HCT116 (cell line): ENCODE measurements at regions not wholly inside any gene's neighbourhood (a gene's known extent, or its start where the extent isn't known, plus 50 kb on each side); places are given as distances from the start of the nearest gene placed in this dataset.

ENCODE experiments used
- ATAC-seq: fragments of 200-7000 bp; cut with Tn5 transposase; 2 replicates; pipeline ENCODE4 v1.9.1; 2020; ENCODE audit warnings: mild to moderate bottlenecking, moderate library complexity
- BruUV-seq: library from RNA; stranded (reverse); fragments of 400-500 nt; replicated peaks from 2 replicates; lab custom pipeline; 2021; lab: Mats Ljungman, UMichigan
- CTCF ChIA-PET: fragments of 300-600 bp; sonication (Branson Sonifier 250); formaldehyde crosslinking; loops from one replicate; lab custom pipeline; 2021; ENCODE audit warnings: antibody characterized with exemption; lab: Charles Lee
- POLR2A ChIA-PET: fragments of 300-600, 350-600 bp; sonication (Branson Sonifier 250); formaldehyde crosslinking; loops from one replicate; lab custom pipeline; 2021; ENCODE audit warnings: antibody characterized with exemption; lab: Charles Lee
- RAD21 ChIA-PET, 2 experiments: fragments of 300-600 bp; sonication (Branson Sonifier 250); formaldehyde crosslinking; loops; one replicate each; lab custom pipeline; 2023; ENCODE audit warnings: low total read pairs in 2 of 2; ENCODE audit not compliant: uncharacterized antibody in 2 of 2, unreplicated experiment in 2 of 2, low non-redundant PET in 1 of 2; lab: Charles Lee
- DNase-seq: peaks from one replicate; pipeline ENCODE4 v3.0.0-alpha.2; 2010; ENCODE audit warnings: low read depth, low spot score
- H2AFZ ChIP-seq: fragments of 200-600 bp; shearing (Covaris generic), sonication (generic); 2 replicates; pipeline ENCODE4 v1.6.1; 2017; ENCODE audit warnings: low read depth, mixed run types, mixed read lengths, antibody characterized with exemption, low read length; ENCODE audit not compliant: poor library complexity, severe bottlenecking
- H3K27ac ChIP-seq: 2 replicates; pipeline ENCODE4 v1.5.1; 2012; ENCODE audit warnings: low read depth, low read length
- H3K27me3 ChIP-seq: fragments of 200-600 bp; sonication (generic); 2 replicates; pipeline ENCODE4 v1.6.1; 2016; ENCODE audit warnings: mixed run types, low read length, mixed read lengths; ENCODE audit not compliant: insufficient read depth
- H3K36me3 ChIP-seq, 2 experiments: fragments of 200-500 bp in 1 of 2; fragments of 200-600 bp in 1 of 2; sonication (Bioruptor generic) in 1 of 2; sonication (generic) in 1 of 2; 2 replicates each; pipeline versions ENCODE4 v1.5.1 to v1.6.1; 2014 to 2016; ENCODE audit warnings: low read length in 2 of 2, inconsistent platforms in 1 of 2, mixed read lengths in 1 of 2, mixed run types in 1 of 2; ENCODE audit not compliant: insufficient read depth in 2 of 2, control insufficient read depth in 1 of 2
- H3K4me1 ChIP-seq, 2 experiments: fragments of 200-600 bp in 1 of 2; sonication (generic) in 1 of 2; 2 replicates each; pipeline versions ENCODE4 v1.5.1 to v1.6.1; 2012 to 2017; ENCODE audit warnings: low read length in 2 of 2, inconsistent platforms in 1 of 2, mild to moderate bottlenecking in 1 of 2, mixed read lengths in 1 of 2, mixed run types in 1 of 2, moderate library complexity in 1 of 2; ENCODE audit not compliant: insufficient read depth in 2 of 2, control insufficient read depth in 1 of 2
- H3K4me2 ChIP-seq: fragments of 200-600 bp; sonication (generic); 2 replicates; pipeline ENCODE4 v1.6.1; 2017; ENCODE audit warnings: mixed run types, low read length, mixed read lengths
- H3K4me3 ChIP-seq, 2 experiments: fragments of 200-600 bp in 1 of 2; sonication (generic) in 1 of 2; replicated peaks in 1 of 2; 2 replicates each; pipeline ENCODE4 v1.5.1; 2011 to 2016; ENCODE audit warnings: low read length in 2 of 2, control low read depth in 1 of 2, low read depth in 1 of 2, mild to moderate bottlenecking in 1 of 2, mixed read lengths in 1 of 2, mixed run types in 1 of 2
- H3K79me2 ChIP-seq: fragments of 200-600 bp; sonication (generic); 2 replicates; pipeline ENCODE4 v1.6.1; 2017; ENCODE audit warnings: mild to moderate bottlenecking, mixed run types, low read length, moderate library complexity, mixed read lengths; ENCODE audit not compliant: insufficient read depth
- H3K9ac ChIP-seq: fragments of 200-600 bp; sonication (generic); 2 replicates; pipeline ENCODE4 v1.6.1; 2016; ENCODE audit warnings: low read length, mixed read lengths
- H3K9me2 ChIP-seq: fragments of 200-600 bp; sonication (generic), shearing (Covaris generic); 2 replicates; pipeline ENCODE4 v1.6.1; 2017; ENCODE audit warnings: mixed run types, mild to moderate bottlenecking, moderate library complexity; ENCODE audit not compliant: insufficient read depth
- H3K9me3 ChIP-seq, 2 experiments: fragments of 200-500 bp in 1 of 2; fragments of 200-600 bp in 1 of 2; sonication (Bioruptor generic) in 1 of 2; sonication (generic) in 1 of 2; 2 replicates each; pipeline ENCODE4 v1.6.1; 2014 to 2017; ENCODE audit warnings: low read length in 2 of 2, mixed read lengths in 2 of 2, inconsistent platforms in 1 of 2, low read depth in 1 of 2, mild to moderate bottlenecking in 1 of 2, mixed run types in 1 of 2, moderate library complexity in 1 of 2; ENCODE audit not compliant: control insufficient read depth in 1 of 2, insufficient read depth in 1 of 2
- H4K20me1 ChIP-seq: fragments of 200-600 bp; sonication (generic), shearing (Covaris generic); 2 replicates; pipeline ENCODE4 v1.6.1; 2017; ENCODE audit warnings: mixed run types, mild to moderate bottlenecking, moderate library complexity; ENCODE audit not compliant: insufficient read depth
- CBX3 ChIP-seq: IDR thresholded peaks from 2 replicates; pipeline ENCODE4 v1.6.1; 2012; ENCODE audit warnings: low read depth
- EGR1 ChIP-seq: IDR thresholded peaks from 2 replicates; pipeline ENCODE4 v1.6.1; 2012; ENCODE audit warnings: low read depth
- ELF1 ChIP-seq: IDR thresholded peaks from 2 replicates; pipeline ENCODE4 v1.6.1; 2012; ENCODE audit warnings: low read depth, borderline replicate concordance
- EZH2 ChIP-seq: fragments of 200-600 bp; sonication (generic); IDR thresholded peaks from 2 replicates; pipeline ENCODE4 v1.6.1; 2017; ENCODE audit warnings: antibody characterized with exemption, mixed run types
- JUND ChIP-seq: IDR thresholded peaks from 2 replicates; pipeline ENCODE4 v1.6.1; 2012
- POLR2A ChIP-seq: IDR thresholded peaks from 2 replicates; pipeline ENCODE4 v1.7.0; 2011; ENCODE audit warnings: borderline replicate concordance; ENCODE audit not compliant: insufficient read depth, insufficient read length; ENCODE audit errors: extremely low read depth
- RAD21 ChIP-seq: IDR thresholded peaks from 2 replicates; pipeline ENCODE4 v1.6.1; 2012; ENCODE audit warnings: low read depth, mild to moderate bottlenecking
- SRF ChIP-seq: IDR thresholded peaks from 2 replicates; pipeline ENCODE4 v1.6.1; 2012; ENCODE audit warnings: low read depth
- TCF7L2 ChIP-seq: IDR thresholded peaks from 2 replicates; pipeline ENCODE4 v1.7.0; 2011; ENCODE audit warnings: borderline replicate concordance, inconsistent platforms; ENCODE audit not compliant: insufficient read depth, insufficient read length; ENCODE audit errors: extremely low read depth
- ZFX ChIP-seq: fragments of 450-650 bp; IDR thresholded peaks from 2 replicates; pipeline ENCODE4 v1.6.1; 2017
- intact Hi-C: fragments of 100-400 bp; cut with micrococcal nuclease; formaldehyde crosslinking; loops from 2 replicates; pipeline ENCODE4 v1.10.0; 2022
- TF ChIP-seq, protein P1 (sequence below): IDR thresholded peaks from 2 replicates; pipeline ENCODE4 v1.6.1; 2012; ENCODE audit warnings: low read depth
- TF ChIP-seq, protein P2 (sequence below): IDR thresholded peaks from 2 replicates; pipeline ENCODE4 v1.6.1; 2011; ENCODE audit warnings: mild to moderate bottlenecking, low read length, moderate library complexity; ENCODE audit not compliant: insufficient replicate concordance; ENCODE audit errors: extremely low read depth
- TF ChIP-seq, protein P3 (sequence below), 3 experiments: fragments of 200-600 bp in 1 of 3; sonication (generic) in 1 of 3; IDR thresholded peaks in 2 of 3; conservative IDR thresholded peaks in 1 of 3; 2 replicates each; pipeline ENCODE4 v1.5.1; 2012 to 2017; ENCODE audit warnings: low read depth in 2 of 3, low read length in 2 of 3, antibody characterized with exemption in 1 of 3, borderline replicate concordance in 1 of 3, control low read depth in 1 of 3, mild to moderate bottlenecking in 1 of 3, mixed read lengths in 1 of 3, mixed run types in 1 of 3, moderate library complexity in 1 of 3; ENCODE audit not compliant: insufficient read depth in 1 of 3
- TF ChIP-seq, protein P4 (sequence below): IDR thresholded peaks from 2 replicates; pipeline ENCODE4 v1.6.1; 2012

DNA sequence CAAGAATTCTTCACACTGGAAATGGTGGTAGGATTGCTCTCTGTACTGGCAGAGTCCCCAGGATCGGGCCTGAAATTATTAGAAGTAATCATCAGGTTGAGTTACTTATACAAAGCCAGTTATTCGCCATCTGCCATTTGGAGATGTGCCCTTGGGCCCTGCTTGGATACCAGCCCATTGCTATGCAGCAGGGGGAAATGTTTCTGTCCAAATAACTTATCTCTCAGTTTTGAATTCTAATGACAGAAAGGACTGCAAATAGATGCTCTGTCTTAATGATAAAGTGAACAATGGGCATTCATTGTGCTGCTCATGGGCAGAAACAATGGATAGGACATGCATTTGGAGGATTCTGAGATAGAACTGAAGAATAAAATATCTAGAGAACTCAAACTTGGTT is 139.1 kb upstream of the PELI2 start:
- RAD21 ChIA-PET: no interaction called here
- POLR2A ChIA-PET: no interaction called here
- Histone ChIP-seq H3K36me3 (no peaks in the 10 kb centered on the region), H3K4me1 (peaks cover 0 to 5% of the 10 kb centered on the region in 2 experiments; a peak in 2 of 4 replicates), H3K27me3 (0 out of 2 replicates have a peak, but pooled peaks cover 4% of the 10 kb centered on the region), H3K9me2 (no peaks in the 10 kb centered on the region), H2AFZ (no peak overlapping the region), H3K27ac (no peak overlapping the region), H4K20me1 (no peaks in the 10 kb centered on the region), H3K79me2 (no peaks in the 10 kb centered on the region), H3K4me2 (no peak overlapping the region), H3K9me3 (no peaks in the 10 kb centered on the region), H3K9ac (no peak overlapping the region), H3K4me3 (no peak overlapping the region)
- ATAC-seq (no peak), DNase-seq (no peak)
- intact Hi-C loops: no loop called here
- BruUV-seq: no TSS peak
- CTCF ChIA-PET: no interaction called here
- TF ChIP-seq ELF1 (no peak), CBX3 (no peak), JUND (no peak), RAD21 (no peak), POLR2A (no peak), EGR1 (no peak), ZFX (no peak), SRF (no peak), EZH2 (no peak), TCF7L2 (no peak)
- TF ChIP-seq, protein P1, sequence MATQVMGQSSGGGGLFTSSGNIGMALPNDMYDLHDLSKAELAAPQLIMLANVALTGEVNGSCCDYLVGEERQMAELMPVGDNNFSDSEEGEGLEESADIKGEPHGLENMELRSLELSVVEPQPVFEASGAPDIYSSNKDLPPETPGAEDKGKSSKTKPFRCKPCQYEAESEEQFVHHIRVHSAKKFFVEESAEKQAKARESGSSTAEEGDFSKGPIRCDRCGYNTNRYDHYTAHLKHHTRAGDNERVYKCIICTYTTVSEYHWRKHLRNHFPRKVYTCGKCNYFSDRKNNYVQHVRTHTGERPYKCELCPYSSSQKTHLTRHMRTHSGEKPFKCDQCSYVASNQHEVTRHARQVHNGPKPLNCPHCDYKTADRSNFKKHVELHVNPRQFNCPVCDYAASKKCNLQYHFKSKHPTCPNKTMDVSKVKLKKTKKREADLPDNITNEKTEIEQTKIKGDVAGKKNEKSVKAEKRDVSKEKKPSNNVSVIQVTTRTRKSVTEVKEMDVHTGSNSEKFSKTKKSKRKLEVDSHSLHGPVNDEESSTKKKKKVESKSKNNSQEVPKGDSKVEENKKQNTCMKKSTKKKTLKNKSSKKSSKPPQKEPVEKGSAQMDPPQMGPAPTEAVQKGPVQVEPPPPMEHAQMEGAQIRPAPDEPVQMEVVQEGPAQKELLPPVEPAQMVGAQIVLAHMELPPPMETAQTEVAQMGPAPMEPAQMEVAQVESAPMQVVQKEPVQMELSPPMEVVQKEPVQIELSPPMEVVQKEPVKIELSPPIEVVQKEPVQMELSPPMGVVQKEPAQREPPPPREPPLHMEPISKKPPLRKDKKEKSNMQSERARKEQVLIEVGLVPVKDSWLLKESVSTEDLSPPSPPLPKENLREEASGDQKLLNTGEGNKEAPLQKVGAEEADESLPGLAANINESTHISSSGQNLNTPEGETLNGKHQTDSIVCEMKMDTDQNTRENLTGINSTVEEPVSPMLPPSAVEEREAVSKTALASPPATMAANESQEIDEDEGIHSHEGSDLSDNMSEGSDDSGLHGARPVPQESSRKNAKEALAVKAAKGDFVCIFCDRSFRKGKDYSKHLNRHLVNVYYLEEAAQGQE: no peak
- TF ChIP-seq, protein P2, sequence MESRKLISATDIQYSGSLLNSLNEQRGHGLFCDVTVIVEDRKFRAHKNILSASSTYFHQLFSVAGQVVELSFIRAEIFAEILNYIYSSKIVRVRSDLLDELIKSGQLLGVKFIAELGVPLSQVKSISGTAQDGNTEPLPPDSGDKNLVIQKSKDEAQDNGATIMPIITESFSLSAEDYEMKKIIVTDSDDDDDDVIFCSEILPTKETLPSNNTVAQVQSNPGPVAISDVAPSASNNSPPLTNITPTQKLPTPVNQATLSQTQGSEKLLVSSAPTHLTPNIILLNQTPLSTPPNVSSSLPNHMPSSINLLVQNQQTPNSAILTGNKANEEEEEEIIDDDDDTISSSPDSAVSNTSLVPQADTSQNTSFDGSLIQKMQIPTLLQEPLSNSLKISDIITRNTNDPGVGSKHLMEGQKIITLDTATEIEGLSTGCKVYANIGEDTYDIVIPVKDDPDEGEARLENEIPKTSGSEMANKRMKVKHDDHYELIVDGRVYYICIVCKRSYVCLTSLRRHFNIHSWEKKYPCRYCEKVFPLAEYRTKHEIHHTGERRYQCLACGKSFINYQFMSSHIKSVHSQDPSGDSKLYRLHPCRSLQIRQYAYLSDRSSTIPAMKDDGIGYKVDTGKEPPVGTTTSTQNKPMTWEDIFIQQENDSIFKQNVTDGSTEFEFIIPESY: no peak
- TF ChIP-seq, protein P3, sequence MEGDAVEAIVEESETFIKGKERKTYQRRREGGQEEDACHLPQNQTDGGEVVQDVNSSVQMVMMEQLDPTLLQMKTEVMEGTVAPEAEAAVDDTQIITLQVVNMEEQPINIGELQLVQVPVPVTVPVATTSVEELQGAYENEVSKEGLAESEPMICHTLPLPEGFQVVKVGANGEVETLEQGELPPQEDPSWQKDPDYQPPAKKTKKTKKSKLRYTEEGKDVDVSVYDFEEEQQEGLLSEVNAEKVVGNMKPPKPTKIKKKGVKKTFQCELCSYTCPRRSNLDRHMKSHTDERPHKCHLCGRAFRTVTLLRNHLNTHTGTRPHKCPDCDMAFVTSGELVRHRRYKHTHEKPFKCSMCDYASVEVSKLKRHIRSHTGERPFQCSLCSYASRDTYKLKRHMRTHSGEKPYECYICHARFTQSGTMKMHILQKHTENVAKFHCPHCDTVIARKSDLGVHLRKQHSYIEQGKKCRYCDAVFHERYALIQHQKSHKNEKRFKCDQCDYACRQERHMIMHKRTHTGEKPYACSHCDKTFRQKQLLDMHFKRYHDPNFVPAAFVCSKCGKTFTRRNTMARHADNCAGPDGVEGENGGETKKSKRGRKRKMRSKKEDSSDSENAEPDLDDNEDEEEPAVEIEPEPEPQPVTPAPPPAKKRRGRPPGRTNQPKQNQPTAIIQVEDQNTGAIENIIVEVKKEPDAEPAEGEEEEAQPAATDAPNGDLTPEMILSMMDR (IDR thresholded peaks at IDR 0.05 in 2 of 3, conservative IDR thresholded peaks at IDR 0.05 in 1 of 3; ENCODE audit: borderline replicate concordance in 1 of 3, insufficient read depth in 1 of 3, low read depth in 2 of 3, low read length in 2 of 3): no peak
- TF ChIP-seq, protein P4, sequence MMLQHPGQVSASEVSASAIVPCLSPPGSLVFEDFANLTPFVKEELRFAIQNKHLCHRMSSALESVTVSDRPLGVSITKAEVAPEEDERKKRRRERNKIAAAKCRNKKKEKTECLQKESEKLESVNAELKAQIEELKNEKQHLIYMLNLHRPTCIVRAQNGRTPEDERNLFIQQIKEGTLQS: no peak
